ENCODE measurements at regions not wholly inside any gene's neighbourhood (a gene's known extent, or its start where the extent isn't known, plus 50 kb on each side); places are given as distances from the start of the nearest gene placed in this dataset.

GRCh38 chr7:17709599-17709998, 230.7 kb downstream of the SNX13 start:
- POLR2A ChIA-PET, result no interaction called here
- no peak for DNase-seq (ENCODE audit: low read depth, low spot score)
- H3K4me3 ChIP-seq (ENCODE audit: low read depth, low read length), result no peak overlapping the region
- CTCF ChIA-PET, result interaction anchor here (0.6 kb wide), 1 partner anchor 33 kb away, joined by 3 read pairs; no protein-coding TSS in a partner anchor
- TF ChIP-seq CTCF (IDR thresholded peaks at IDR 0.05; ENCODE audit: insufficient read depth, low read length, missing control alignments), result no peak

- DNase-seq (ENCODE audit: low read depth, low spot score), result no peak
- CTCF ChIA-PET, result interaction anchor here (0.6 to 1.2 kb wide), 3 partner anchors 12 to 60 kb away, joined by 3 to 6 read pairs (median 3); no protein-coding TSS in a partner anchor
- POLR2A ChIA-PET, result no interaction called here
- TF ChIP-seq CTCF (IDR thresholded peaks at IDR 0.05; ENCODE audit: insufficient read depth, low read length, missing control alignments), result no peak
- H3K4me3 ChIP-seq (ENCODE audit: low read depth, low read length), result no peak overlapping the region
These were observed 230.0 kb downstream of the SNX13 start for GRCh38 chr7:17710312-17710711.

GRCh38 chr7:17713584-17713983, 226.7 kb downstream of the SNX13 start:
- DNase-seq (ENCODE audit: low read depth, low spot score), result no peak
- ChIA-PET CTCF (interaction anchor here (1.3 kb wide), 1 partner anchor 632 kb away, joined by 3 read pairs; no protein-coding TSS in a partner anchor), POLR2A (no interaction called here)
- H3K4me3 ChIP-seq (ENCODE audit: low read depth, low read length), result no peak overlapping the region
- TF ChIP-seq CTCF (IDR thresholded peaks at IDR 0.05; ENCODE audit: insufficient read depth, low read length, missing control alignments), result no peak

GRCh38 chr7:17716816-17717215, 223.5 kb downstream of the SNX13 start:
- CTCF ChIA-PET, result interaction anchor here (2.7 kb wide), 1 partner anchor 10 kb away, joined by 9 read pairs; no protein-coding TSS in a partner anchor
- POLR2A ChIA-PET, result no interaction called here
- no peak for DNase-seq (ENCODE audit: low read depth, low spot score)
- H3K4me3 ChIP-seq (ENCODE audit: low read depth, low read length), result no peak overlapping the region
- no peak for TF ChIP-seq CTCF (IDR thresholded peaks at IDR 0.05; ENCODE audit: insufficient read depth, low read length, missing control alignments)

- no peak for TF ChIP-seq CTCF (IDR thresholded peaks at IDR 0.05; ENCODE audit: insufficient read depth, low read length, missing control alignments)
- H3K4me3 ChIP-seq (ENCODE audit: low read depth, low read length), result no peak overlapping the region
- ChIA-PET POLR2A (no interaction called here), CTCF (interaction anchor here (1.2 kb wide), 1 partner anchor 13 kb away, joined by 4 read pairs; no protein-coding TSS in a partner anchor)
- DNase-seq (ENCODE audit: low read depth, low spot score), result no peak
These were observed 220.3 kb downstream of the SNX13 start for GRCh38 chr7:17719998-17720397.

- TF ChIP-seq CTCF (IDR thresholded peaks at IDR 0.05; ENCODE audit: insufficient read depth, low read length, missing control alignments), result no peak
- no peak for DNase-seq (ENCODE audit: low read depth, low spot score)
- H3K4me3 ChIP-seq (ENCODE audit: low read depth, low read length), result no peak overlapping the region
- ChIA-PET CTCF (no interaction called here), POLR2A (no interaction called here)
These were observed 218.5 kb downstream of the SNX13 start for GRCh38 chr7:17721736-17722285.

Measured in AG04449 (cell line).